Renal pelvis (tissue), 1 donor: ENCODE measurements at regions not wholly inside any gene's neighbourhood (a gene's known extent, or its start where the extent isn't known, plus 50 kb on each side); places are given as distances from the start of the nearest gene placed in this dataset.

Source experiments
- DNase-seq: peaks from one replicate; pipeline ENCODE4 v3.0.0-alpha.2; 2013

- DNase-seq = no peak
Observed at GRCh38 chr1:91151702-91152101, 129.9 kb upstream of the ZNF644 start.

- no peak for DNase-seq
Observed at GRCh38 chr1:91148641-91149069, 126.8 kb upstream of the ZNF644 start.

- DNase-seq = no peak
Observed at GRCh38 chr1:91141858-91142257, 120.0 kb upstream of the ZNF644 start.

GRCh38 chr1:91138959-91139358, 117.1 kb upstream of the ZNF644 start:
- DNase-seq = no peak

- no peak for DNase-seq
Observed at GRCh38 chr1:91137173-91137852, 115.5 kb upstream of the ZNF644 start.

- no peak for DNase-seq
Observed at GRCh38 chr1:91135799-91136198, 114.0 kb upstream of the ZNF644 start.

- no peak for DNase-seq
Observed at GRCh38 chr1:91133248-91133647, 111.4 kb upstream of the ZNF644 start.

GRCh38 chr1:91130256-91130985, 108.6 kb upstream of the ZNF644 start:
- DNase-seq = no peak

GRCh38 chr1:91129458-91129857, 107.6 kb upstream of the ZNF644 start:
- DNase-seq = no peak

GRCh38 chr1:91129017-91129416, 107.2 kb upstream of the ZNF644 start:
- no peak for DNase-seq

- peak; percentile 10 for DNase-seq
Observed at GRCh38 chr1:91124989-91125417, 103.2 kb upstream of the ZNF644 start.

GRCh38 chr1:91124290-91124985, 102.6 kb upstream of the ZNF644 start:
- no peak for DNase-seq

GRCh38 chr1:91123773-91124172, 101.9 kb upstream of the ZNF644 start:
- DNase-seq = no peak

GRCh38 chr1:91123319-91123718, 101.5 kb upstream of the ZNF644 start:
- DNase-seq = no peak

- DNase-seq = no peak
Observed at GRCh38 chr1:91122106-91122717, 100.4 kb upstream of the ZNF644 start.

GRCh38 chr1:91121366-91121765, 99.5 kb upstream of the ZNF644 start:
- no peak for DNase-seq

- DNase-seq = no peak
Observed at GRCh38 chr1:91120936-91121335, 99.1 kb upstream of the ZNF644 start.

GRCh38 chr1:91120421-91120820, 98.6 kb upstream of the ZNF644 start:
- no peak for DNase-seq

GRCh38 chr1:91104712-91105111, 82.9 kb upstream of the ZNF644 start:
- no peak for DNase-seq

GRCh38 chr1:91101328-91101727, 79.5 kb upstream of the ZNF644 start:
- no peak for DNase-seq

GRCh38 chr1:91099746-91100621, 78.1 kb upstream of the ZNF644 start:
- no peak for DNase-seq
